BJ (cell line): ENCODE measurements at regions not wholly inside any gene's neighbourhood (a gene's known extent, or its start where the extent isn't known, plus 50 kb on each side); places are given as distances from the start of the nearest gene placed in this dataset.

Experiments used
- CTCF ChIA-PET: fragments of 350-600 bp; formaldehyde crosslinking; extraction: SDS; loops from one replicate; lab custom pipeline; 2021; ENCODE audit warnings: antibody characterized with exemption, inconsistent platforms; lab: Yijun Ruan, JAX
- POLR2A ChIA-PET: fragments of 300-600 bp; sonication (Branson Sonifier 250); formaldehyde crosslinking; extraction: SDS; loops from one replicate; lab custom pipeline; 2021; ENCODE audit warnings: antibody characterized with exemption; lab: Charles Lee
- DNase-seq: peaks from one replicate; pipeline ENCODE4 v3.0.0-alpha.2; 2011; ENCODE audit warnings: low read depth
- H3K27me3 ChIP-seq: 2 replicates; pipeline ENCODE4 v1.6.0; 2011; ENCODE audit warnings: low read length; ENCODE audit not compliant: control insufficient read depth, insufficient read depth
- H3K36me3 ChIP-seq: 2 replicates; pipeline ENCODE4 v1.5.1; 2011; ENCODE audit warnings: low read length; ENCODE audit not compliant: control insufficient read depth, insufficient read depth
- H3K4me3 ChIP-seq: 2 replicates; pipeline ENCODE4 v1.5.1; 2011; ENCODE audit warnings: low read depth, mild to moderate bottlenecking, control low read depth, low read length
- TF ChIP-seq, protein P1 (sequence below): IDR thresholded peaks from 2 replicates; pipeline ENCODE4 v1.5.1; 2011; ENCODE audit warnings: low read depth, mild to moderate bottlenecking, control low read depth, inconsistent platforms, low read length, moderate library complexity; ENCODE audit not compliant: insufficient read depth

GRCh38 chr5:159426694-159427093 is 96.4 kb upstream of the IL12B start:
- ChIA-PET POLR2A (no interaction called here), CTCF (interaction anchor here (0.5 to 1.5 kb wide), 5 partner anchors 9 to 140 kb away, joined by 3 to 4 read pairs (median 3); no protein-coding TSS in a partner anchor)
- no peaks in the 10 kb centered on the region for H3K36me3 ChIP-seq
- TF ChIP-seq, protein P1, sequence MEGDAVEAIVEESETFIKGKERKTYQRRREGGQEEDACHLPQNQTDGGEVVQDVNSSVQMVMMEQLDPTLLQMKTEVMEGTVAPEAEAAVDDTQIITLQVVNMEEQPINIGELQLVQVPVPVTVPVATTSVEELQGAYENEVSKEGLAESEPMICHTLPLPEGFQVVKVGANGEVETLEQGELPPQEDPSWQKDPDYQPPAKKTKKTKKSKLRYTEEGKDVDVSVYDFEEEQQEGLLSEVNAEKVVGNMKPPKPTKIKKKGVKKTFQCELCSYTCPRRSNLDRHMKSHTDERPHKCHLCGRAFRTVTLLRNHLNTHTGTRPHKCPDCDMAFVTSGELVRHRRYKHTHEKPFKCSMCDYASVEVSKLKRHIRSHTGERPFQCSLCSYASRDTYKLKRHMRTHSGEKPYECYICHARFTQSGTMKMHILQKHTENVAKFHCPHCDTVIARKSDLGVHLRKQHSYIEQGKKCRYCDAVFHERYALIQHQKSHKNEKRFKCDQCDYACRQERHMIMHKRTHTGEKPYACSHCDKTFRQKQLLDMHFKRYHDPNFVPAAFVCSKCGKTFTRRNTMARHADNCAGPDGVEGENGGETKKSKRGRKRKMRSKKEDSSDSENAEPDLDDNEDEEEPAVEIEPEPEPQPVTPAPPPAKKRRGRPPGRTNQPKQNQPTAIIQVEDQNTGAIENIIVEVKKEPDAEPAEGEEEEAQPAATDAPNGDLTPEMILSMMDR, result no peak
- no peak for DNase-seq
- H3K4me3 ChIP-seq, result no peak overlapping the region
- no peaks in the 10 kb centered on the region; the same call in 1 of the 2 replicates for H3K27me3 ChIP-seq

- no peaks in the 10 kb centered on the region for H3K36me3 ChIP-seq
- ChIA-PET CTCF (interaction anchor here (1.2 to 1.5 kb wide), 3 partner anchors 8 to 270 kb away, joined by 3 to 7 read pairs (median 4); no protein-coding TSS in a partner anchor), POLR2A (no interaction called here)
- no peak overlapping the region for H3K4me3 ChIP-seq
- DNase-seq, result no peak
- H3K27me3 ChIP-seq, result no peaks in the 10 kb centered on the region; the same call in 1 of the 2 replicates
- TF ChIP-seq, protein P1, result no peak
Observed at GRCh38 chr5:159427180-159428012, 97.1 kb upstream of the IL12B start.

GRCh38 chr5:159430361-159431012 is 100.2 kb upstream of the IL12B start:
- no peaks in the 10 kb centered on the region for H3K36me3 ChIP-seq
- peaks cover 4% of the 10 kb centered on the region for H3K27me3 ChIP-seq
- H3K4me3 ChIP-seq, result no peak overlapping the region
- CTCF ChIA-PET, result interaction anchor here (1.1 to 1.8 kb wide), 2 partner anchors 13 to 535 kb away, joined by 3 to 7 read pairs; no protein-coding TSS in a partner anchor
- POLR2A ChIA-PET, result no interaction called here
- TF ChIP-seq, protein P1, result no peak
- no peak for DNase-seq

- Histone ChIP-seq H3K4me3 (no peak overlapping the region), H3K36me3 (no peaks in the 10 kb centered on the region), H3K27me3 (peaks cover 4% of the 10 kb centered on the region; the same call in 1 of the 2 replicates)
- DNase-seq, result no peak
- ChIA-PET POLR2A (no interaction called here), CTCF (interaction anchor here (1.1 to 2.1 kb wide), 2 partner anchors 9 to 149 kb away, joined by 4 read pairs; no protein-coding TSS in a partner anchor)
- TF ChIP-seq, protein P1, result no peak
Observed at GRCh38 chr5:159435855-159436254, 105.6 kb upstream of the IL12B start.

- TF ChIP-seq, protein P1, result no peak
- ChIA-PET POLR2A (no interaction called here), CTCF (no interaction called here)
- Histone ChIP-seq H3K4me3 (no peak overlapping the region), H3K36me3 (no peaks in the 10 kb centered on the region), H3K27me3 (peaks cover 4% of the 10 kb centered on the region; the same call in 1 of the 2 replicates)
- no peak for DNase-seq
Observed at GRCh38 chr5:159438092-159438491, 107.8 kb upstream of the IL12B start.
